ENCODE measurements at regions not wholly inside any gene's neighbourhood (a gene's known extent, or its start where the extent isn't known, plus 50 kb on each side); places are given as distances from the start of the nearest gene placed in this dataset.
"Not testable (repeated sequence)": the region's sequence is repeated elsewhere in the genome, so short reads cannot be mapped to it uniquely, and the experiment has no call there.

- no peak for DNase-seq (ENCODE audit: low spot score)
These were observed 83.3 kb downstream of the CPZ start for GRCh38 chr4:8675906-8676305.

- DNase-seq (ENCODE audit: low spot score) = no peak
These were observed 82.8 kb downstream of the CPZ start for GRCh38 chr4:8675383-8675782.

GRCh38 chr4:8674311-8674885, 81.8 kb downstream of the CPZ start:
- no peak for DNase-seq (ENCODE audit: low spot score)

GRCh38 chr4:8673106-8673505, 80.5 kb downstream of the CPZ start:
- not testable (repeated sequence) for DNase-seq (ENCODE audit: low spot score)

- DNase-seq (ENCODE audit: low spot score) = no peak
These were observed 79.9 kb downstream of the CPZ start for GRCh38 chr4:8672486-8672885.

GRCh38 chr4:8671712-8672290, 79.2 kb downstream of the CPZ start:
- DNase-seq (ENCODE audit: low spot score) = no peak
